ENCODE measurements at regions not wholly inside any gene's neighbourhood (a gene's known extent, or its start where the extent isn't known, plus 50 kb on each side); places are given as distances from the start of the nearest gene placed in this dataset.

DNA sequence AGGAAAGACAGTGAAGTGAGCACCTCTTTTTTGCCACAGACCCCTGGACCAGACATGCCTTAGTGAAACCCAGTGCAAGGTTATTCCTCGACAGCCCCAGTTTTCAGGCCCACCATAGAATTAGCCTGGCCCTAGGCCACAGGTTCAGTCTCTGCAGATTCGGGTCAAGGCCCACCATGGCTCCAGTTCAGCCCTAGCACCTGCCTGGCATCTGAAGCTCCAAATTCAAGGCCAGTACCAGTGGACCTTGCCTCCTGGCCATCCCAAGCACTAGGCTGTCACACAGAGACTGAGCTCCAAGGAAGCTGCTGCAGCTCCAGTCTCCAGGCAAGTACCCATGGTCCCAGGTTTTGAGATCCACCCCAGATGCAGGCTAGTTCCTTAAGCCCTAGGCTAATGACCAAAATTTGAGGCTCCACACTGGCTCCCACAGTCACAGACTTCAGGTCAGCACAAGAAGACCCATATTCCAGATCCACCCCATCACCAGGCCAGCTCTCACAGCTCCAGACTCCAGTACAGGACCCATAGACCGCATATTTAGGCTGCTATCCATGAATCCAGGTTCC, 877.5 kb upstream of the ADGRB3 start:
- no peak for TF ChIP-seq ZBTB7A (IDR thresholded peaks at IDR 0.05; ENCODE audit: low read depth)
- no peak for TF ChIP-seq USF1 (IDR thresholded peaks at IDR 0.05)
- no peak for TF ChIP-seq TEAD4 (IDR thresholded peaks at IDR 0.05)
- TF ChIP-seq TAF1 (IDR thresholded peaks at IDR 0.05; ENCODE audit: low read depth), result no peak
- TF ChIP-seq FOXM1 (IDR thresholded peaks at IDR 0.05; ENCODE audit: borderline replicate concordance, low read depth), result no peak
- no peak for TF ChIP-seq TCF12 (IDR thresholded peaks at IDR 0.05; ENCODE audit: low read depth)
- TF ChIP-seq RAD21 (IDR thresholded peaks at IDR 0.05; ENCODE audit: low read depth), result no peak
- no peak for TF ChIP-seq YY1 (IDR thresholded peaks at IDR 0.05; ENCODE audit: low read depth)
- TF ChIP-seq CREB1 (IDR thresholded peaks at IDR 0.05; ENCODE audit: low read depth), result no peak
